ENCODE measurements at regions not wholly inside any gene's neighbourhood (a gene's known extent, or its start where the extent isn't known, plus 50 kb on each side); places are given as distances from the start of the nearest gene placed in this dataset.
A peak's percentile ranks its signal among the peaks of the same experiment; 100 is the strongest.

- DNase-seq (ENCODE audit: low spot score) = peak; percentile 24
Observed at GRCh38 chr7:25950488-25951413, 201.2 kb upstream of the NFE2L3 start.

GRCh38 chr7:25951414-25952260, 200.4 kb upstream of the NFE2L3 start:
- no peak for DNase-seq (ENCODE audit: low spot score)

DNA sequence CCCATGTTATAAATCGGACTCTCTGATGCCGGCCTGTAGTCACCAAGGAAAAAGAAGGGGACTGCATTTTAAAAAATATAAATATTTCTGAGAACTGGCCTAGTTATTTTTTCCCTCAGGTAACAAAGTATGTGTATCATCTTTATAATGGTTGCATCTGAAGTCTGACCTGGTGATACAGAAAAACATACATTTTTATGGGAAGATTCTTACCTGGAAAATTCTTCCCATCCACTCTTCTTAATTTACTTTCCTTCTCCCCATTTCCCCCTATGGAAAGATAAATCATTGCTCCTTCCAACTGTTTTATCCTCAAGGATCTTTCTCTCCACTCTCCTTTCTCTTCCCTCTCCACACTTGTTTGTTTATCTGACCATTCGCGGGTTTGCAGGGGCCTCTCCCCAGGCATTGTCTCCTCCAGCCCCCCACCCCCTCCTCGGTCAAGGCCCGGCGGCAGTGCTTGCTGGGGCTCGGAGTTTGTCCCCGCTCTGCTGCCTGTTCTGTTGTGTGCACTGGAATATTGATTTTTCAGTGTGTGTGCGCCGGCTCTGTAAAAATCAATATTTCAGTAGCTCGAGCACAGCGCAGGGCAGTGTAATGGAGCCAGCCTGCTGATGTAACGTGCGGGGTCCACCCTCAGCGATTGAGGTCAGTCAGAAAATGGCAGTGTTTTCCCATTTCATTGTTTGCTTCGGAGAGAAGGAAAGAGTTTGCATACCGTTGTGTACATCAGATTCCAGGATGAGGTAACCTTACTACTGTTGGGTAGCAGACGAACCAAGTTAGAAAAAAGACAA, 199.5 kb upstream of the NFE2L3 start:
- no peak for DNase-seq (ENCODE audit: low spot score)

- no peak for DNase-seq (ENCODE audit: low spot score)
Observed at GRCh38 chr7:25953859-25954258, 198.1 kb upstream of the NFE2L3 start.

- DNase-seq (ENCODE audit: low spot score) = no peak
Observed at GRCh38 chr7:25954395-25954794, 197.6 kb upstream of the NFE2L3 start.

- no peak for DNase-seq (ENCODE audit: low spot score)
Observed at GRCh38 chr7:25959168-25959734, 192.7 kb upstream of the NFE2L3 start.

- no peak for DNase-seq (ENCODE audit: low spot score)
Observed at GRCh38 chr7:25963733-25964132, 188.3 kb upstream of the NFE2L3 start.

DNA sequence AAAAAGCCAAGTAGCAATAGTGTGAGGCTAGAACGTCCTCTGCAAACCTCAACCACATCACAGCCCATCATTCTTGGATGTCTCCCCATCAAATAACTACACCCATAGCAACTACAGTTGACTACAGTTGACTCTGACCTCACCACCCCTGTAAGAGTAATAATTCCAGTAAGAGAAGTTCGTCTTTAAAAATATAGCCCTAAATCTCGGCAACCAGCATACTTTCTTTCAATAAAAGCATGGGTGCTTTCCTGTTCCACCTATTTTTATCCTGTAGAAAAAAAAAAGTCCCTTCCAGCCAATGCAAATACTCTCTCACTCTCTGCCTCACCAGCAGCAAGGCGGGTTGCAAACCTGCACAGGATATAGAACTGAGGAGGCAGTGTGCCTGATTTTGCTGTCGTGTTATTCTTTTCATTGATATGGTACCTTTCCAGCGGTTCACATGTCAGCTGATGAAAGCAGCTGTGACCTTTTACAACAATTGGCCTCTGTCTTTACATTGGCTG, 187.5 kb upstream of the NFE2L3 start:
- no peak for DNase-seq (ENCODE audit: low spot score)

DNA sequence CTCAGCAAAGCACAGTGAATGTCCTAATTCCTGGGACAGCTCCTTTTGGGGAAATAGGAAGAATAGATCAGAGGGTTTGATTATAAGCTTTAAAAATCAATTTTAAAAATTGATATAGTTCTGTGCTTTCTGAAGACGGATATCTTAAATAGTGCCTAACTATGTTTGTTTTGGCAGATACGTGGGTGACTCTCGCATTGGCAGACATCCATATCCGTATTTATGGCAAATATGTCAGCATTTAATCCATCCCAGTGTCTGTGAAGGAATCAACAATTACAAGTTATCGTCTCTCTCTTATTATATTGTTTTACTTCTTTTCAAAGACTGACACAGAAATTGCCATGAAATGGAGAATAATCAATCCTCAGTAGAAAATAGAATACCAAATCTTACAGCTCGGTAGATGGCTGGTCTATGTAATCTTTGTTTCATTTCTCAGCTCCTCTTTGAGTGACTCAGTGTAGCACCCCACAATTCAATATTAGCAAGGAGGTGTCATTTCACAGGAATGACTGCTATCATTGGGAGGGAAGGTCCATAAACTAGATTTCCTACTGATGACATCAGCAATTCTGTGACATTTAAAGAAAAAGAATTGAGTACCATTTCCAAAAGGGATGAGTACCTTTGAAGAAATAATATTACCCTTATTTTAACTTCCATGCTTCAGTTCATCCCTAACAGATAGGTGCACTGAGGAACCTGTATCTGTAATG, 186.4 kb upstream of the NFE2L3 start:
- no peak for DNase-seq (ENCODE audit: low spot score)

DNA sequence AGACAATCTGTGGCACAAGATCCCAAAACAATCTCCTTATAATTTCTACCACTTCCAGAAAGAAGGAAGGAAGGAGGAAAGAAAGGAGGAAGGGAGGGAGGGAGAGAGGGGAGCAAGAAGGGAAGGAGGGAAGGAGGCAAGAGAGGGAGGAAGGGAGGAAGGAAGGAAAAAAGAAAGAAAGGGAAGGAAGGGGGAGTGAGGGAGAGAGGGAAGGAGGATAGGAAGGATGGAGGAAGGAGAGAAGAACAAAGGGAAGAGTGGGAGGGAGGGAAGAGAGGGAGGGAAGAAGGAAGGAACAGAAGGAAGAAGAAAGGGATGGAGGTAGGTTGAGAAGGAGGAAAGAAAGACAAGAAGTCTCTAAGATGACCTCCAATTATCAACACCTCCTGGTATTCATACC, 185.5 kb upstream of the NFE2L3 start:
- DNase-seq (ENCODE audit: low spot score) = no peak

DNA sequence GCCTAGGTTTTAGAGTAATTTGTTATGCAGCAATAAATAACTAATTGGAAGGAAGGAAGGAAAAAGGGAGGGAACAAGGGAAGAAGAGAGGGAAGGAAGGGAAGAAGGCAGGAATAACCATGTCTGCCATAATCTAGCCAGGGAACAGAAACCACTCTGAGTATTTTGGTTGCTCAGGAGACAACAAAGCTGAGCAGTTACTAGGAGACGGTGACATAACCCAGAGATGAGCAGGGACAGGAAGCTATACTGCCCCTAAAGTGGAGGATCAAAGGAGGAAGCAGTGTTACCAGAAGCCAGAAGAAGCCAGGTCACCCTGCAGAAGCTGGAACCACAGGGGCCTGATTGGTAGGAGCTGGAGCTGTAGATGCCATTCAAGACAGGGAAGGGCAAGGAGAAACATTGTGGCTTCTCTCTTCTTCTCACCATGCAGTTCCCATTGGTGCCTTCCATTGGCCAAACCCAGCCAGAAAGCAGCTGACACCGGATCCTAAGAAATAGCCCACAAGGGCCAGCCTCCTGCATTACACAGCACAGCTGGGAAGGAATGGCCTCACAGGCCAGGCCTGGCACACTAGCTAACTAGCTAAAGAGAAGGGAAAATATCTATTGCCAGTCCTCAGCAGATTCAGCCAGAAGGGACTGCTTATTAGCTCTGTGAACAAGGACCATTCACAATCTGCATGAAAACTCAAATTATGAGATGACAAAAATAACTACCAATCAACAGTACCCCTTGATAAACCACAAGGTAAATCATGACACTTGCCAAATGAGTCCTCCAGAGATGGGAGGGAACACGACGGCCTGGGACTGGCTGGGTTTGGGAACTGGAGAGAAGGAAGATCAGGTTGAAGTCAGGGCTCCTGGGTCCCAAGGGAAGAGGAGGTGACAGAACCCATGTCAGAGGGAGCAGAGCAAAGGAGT, 184.5 kb upstream of the NFE2L3 start:
- no peak for DNase-seq (ENCODE audit: low spot score)

DNA sequence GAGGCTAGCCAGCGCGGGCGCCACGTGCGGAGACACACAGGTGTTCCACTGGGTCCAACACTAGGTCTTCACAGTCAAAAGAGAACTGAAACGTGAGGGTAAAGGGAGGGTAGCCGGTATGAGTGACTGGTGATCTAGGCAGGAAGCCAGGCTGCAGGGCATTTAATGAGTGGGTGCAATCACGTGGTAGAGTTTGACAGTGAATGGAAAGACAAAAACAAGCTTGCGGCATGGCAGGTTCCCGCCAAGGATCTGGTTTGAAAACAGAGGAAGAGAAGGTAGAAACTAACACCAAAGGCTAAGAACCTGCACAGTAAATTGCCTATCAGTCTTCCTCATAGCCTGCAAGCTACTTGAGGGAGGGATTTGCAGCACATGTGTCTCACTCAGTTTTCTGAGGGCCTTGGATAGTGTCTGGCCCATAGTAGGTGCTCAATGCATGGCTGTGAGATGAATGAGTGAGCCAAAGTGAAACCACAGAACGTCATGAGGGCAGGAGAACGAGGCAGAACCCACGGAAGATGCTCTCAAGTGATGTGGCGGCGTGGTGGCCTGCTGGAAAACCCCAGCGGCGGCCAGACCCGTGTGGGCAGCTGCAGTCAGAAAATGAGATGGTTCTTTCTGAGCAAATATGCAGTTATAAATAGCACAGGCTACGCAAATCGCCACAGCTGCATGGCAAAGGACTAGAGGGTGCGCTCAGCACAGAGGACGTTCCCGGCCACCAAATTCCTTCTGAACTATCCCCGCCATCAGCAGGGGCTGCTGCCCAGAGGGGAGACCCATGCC, 183.6 kb upstream of the NFE2L3 start:
- DNase-seq (ENCODE audit: low spot score) = no peak

DNA sequence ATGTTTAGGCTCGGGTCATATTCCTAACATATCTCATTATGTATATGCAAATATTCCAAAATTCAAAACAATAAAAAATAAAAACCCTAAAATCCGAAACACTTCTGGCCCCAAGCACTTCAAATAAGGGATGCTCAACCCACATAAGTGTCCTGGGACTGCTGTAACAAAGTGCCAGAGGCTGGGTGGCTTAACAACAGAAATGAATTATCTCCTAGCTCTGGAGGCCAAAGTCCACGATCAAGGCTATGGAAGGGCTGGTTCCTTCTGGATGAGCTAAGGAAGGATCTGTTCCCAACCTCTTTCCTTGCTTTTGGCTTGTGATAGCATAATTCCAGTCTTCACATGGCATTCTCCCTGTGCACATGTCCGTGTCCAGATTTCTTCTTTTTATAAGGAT, 181.6 kb upstream of the NFE2L3 start:
- DNase-seq (ENCODE audit: low spot score) = no peak

DNA sequence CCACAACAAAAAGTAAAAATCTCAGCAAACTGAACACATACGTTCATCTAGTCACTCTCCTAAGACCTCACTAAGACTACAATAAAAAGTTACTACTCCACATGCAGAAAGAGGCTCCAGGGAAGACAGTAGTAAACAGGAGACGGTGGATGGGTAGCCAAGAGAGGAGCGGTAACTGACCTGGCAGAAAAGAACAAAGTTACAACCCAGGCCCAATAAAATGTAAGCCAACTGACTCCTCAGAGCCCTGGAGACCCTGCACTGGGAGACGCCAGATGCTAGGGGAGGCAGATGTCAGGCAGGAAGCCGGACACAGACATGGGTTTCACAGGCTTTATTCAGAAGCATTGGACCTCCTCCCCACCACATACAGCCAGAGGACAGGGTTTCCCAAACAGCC, 181.1 kb upstream of the NFE2L3 start:
- DNase-seq (ENCODE audit: low spot score) = no peak

- DNase-seq (ENCODE audit: low spot score) = no peak
Observed at GRCh38 chr7:25976630-25977029, 175.4 kb upstream of the NFE2L3 start.

GRCh38 chr7:25978466-25978865, 173.5 kb upstream of the NFE2L3 start:
- DNase-seq (ENCODE audit: low spot score) = no peak

DNA sequence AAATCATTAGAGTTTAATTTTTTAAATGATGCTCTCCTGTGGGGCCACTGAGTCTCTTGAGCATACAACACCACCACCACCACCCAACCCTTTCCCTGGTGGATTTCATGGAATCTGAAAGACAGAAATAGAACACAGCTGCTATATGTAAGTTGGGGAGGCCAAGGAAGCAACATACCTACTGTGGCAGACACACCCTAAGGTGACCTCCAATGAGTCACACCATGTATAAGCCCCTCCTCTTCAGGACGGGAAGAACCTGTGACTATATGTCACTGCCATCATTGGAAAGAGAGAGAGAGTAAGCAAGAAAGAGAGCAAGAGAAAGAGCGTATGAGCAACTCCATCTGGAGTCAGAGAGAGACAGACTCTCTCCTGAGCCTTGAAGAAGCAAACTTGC, 172.4 kb upstream of the NFE2L3 start:
- DNase-seq (ENCODE audit: low spot score) = no peak

DNA sequence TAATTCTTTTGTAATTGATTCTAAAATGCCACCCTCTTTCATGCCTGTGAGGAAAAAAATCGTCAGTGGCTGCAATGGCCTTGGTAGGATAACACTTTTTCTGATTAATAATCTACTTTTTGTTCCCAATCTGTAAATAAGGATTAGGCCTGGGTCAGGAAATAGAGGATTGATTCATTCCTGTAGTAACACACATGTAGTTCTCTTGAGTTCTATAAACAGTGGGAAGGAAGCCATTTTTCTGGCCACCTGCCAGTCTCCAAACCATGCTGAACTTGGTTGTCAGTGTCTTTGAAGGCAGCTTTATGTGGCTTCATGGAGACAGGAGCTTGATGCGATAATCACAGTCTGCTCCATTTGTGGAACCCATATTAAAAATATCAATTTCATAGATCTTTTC, 169.3 kb upstream of the NFE2L3 start:
- no peak for DNase-seq (ENCODE audit: low spot score)

- DNase-seq (ENCODE audit: low spot score) = no peak
Observed at GRCh38 chr7:25985196-25985595, 166.8 kb upstream of the NFE2L3 start.

Measured in pons (tissue), 1 donor.